Karpas-422 (cell line): ENCODE measurements at regions not wholly inside any gene's neighbourhood (a gene's known extent, or its start where the extent isn't known, plus 50 kb on each side); places are given as distances from the start of the nearest gene placed in this dataset.

Source experiments
- DNase-seq: peaks from one replicate; pipeline ENCODE4 v3.0.0-alpha.2; 2015
- H2AFZ ChIP-seq: fragments of 200-600 bp; sonication (generic); 2 replicates; pipeline ENCODE4 v1.6.1; 2014; ENCODE audit warnings: antibody characterized with exemption, low read length, mixed read lengths
- H3K27ac ChIP-seq: fragments of 200-600 bp; sonication (generic); 2 replicates; pipeline ENCODE4 v1.5.1; 2014; ENCODE audit warnings: mild to moderate bottlenecking, low read length, moderate library complexity
- H3K27me3 ChIP-seq: fragments of 200-600 bp; sonication (generic); 2 replicates; pipeline ENCODE4 v1.6.1; 2014; ENCODE audit warnings: low read length, mixed read lengths
- H3K36me3 ChIP-seq: fragments of 200-600 bp; sonication (generic); 2 replicates; pipeline ENCODE4 v1.6.1; 2014; ENCODE audit warnings: low read length, mixed read lengths; ENCODE audit not compliant: insufficient read depth
- H3K4me1 ChIP-seq: fragments of 200-600 bp; sonication (generic); 2 replicates; pipeline ENCODE4 v1.6.1; 2014; ENCODE audit warnings: mild to moderate bottlenecking, low read length, mixed read lengths
- H3K4me2 ChIP-seq: fragments of 200-600 bp; sonication (generic); 2 replicates; pipeline ENCODE4 v1.6.1; 2014; ENCODE audit warnings: low read length, low read depth, mild to moderate bottlenecking; ENCODE audit not compliant: poor library complexity, severe bottlenecking
- H3K4me3 ChIP-seq: fragments of 200-600 bp; sonication (generic); 2 replicates; pipeline ENCODE4 v1.5.1; 2014; ENCODE audit warnings: mild to moderate bottlenecking, antibody characterized with exemption, low read length, mixed read lengths
- H3K79me2 ChIP-seq: fragments of 200-600 bp; sonication (generic); 2 replicates; pipeline ENCODE4 v1.6.1; 2014; ENCODE audit warnings: mild to moderate bottlenecking, low read length, mixed read lengths
- H3K9ac ChIP-seq: fragments of 200-600 bp; sonication (generic); 2 replicates; pipeline ENCODE4 v1.6.0; 2014; ENCODE audit warnings: low read length
- H3K9me2 ChIP-seq: fragments of 200-600 bp; sonication (generic), shearing (Covaris generic); replicated peaks from 2 replicates; pipeline ENCODE4 v1.6.0; 2014; ENCODE audit warnings: mild to moderate bottlenecking, low read length, moderate library complexity; ENCODE audit not compliant: insufficient read depth
- H3K9me3 ChIP-seq: fragments of 300-700, 200-600 bp; sonication (generic); 2 replicates; pipeline ENCODE4 v1.6.1; 2014; ENCODE audit warnings: low read length, mixed read lengths
- H4K20me1 ChIP-seq: fragments of 200-600 bp; sonication (generic); 2 replicates; pipeline ENCODE4 v1.6.1; 2014; ENCODE audit warnings: mild to moderate bottlenecking, antibody characterized with exemption, low read length, low read depth; ENCODE audit not compliant: insufficient read depth

- Histone ChIP-seq H3K4me2 (no peak overlapping the region), H3K9ac (no peak overlapping the region), H3K4me1 (no peaks in the 10 kb centered on the region), H3K9me2 (no peaks in the 10 kb centered on the region), H3K27ac (no peak overlapping the region), H4K20me1 (no peaks in the 10 kb centered on the region), H2AFZ (no peak overlapping the region), H3K4me3 (no peak overlapping the region), H3K9me3 (no peaks in the 10 kb centered on the region), H3K36me3 (no peaks in the 10 kb centered on the region), H3K27me3 (peaks cover 2% of the 10 kb centered on the region; the same call in 1 of the 2 replicates), H3K79me2 (no peaks in the 10 kb centered on the region)
- no peak for DNase-seq
Observed at GRCh38 chr14:89065879-89066278, 241.4 kb downstream of the TTC8 start.

- no peak overlapping the region for H3K9ac ChIP-seq
- H3K79me2 ChIP-seq, result no peaks in the 10 kb centered on the region
- H3K27me3 ChIP-seq, result peaks cover 2% of the 10 kb centered on the region; the same call in 1 of the 2 replicates
- no peaks in the 10 kb centered on the region for H4K20me1 ChIP-seq
- no peak overlapping the region for H2AFZ ChIP-seq
- no peak overlapping the region for H3K27ac ChIP-seq
- no peaks in the 10 kb centered on the region for H3K9me3 ChIP-seq
- H3K4me2 ChIP-seq, result no peak overlapping the region
- no peak for DNase-seq
- H3K9me2 ChIP-seq, result no peaks in the 10 kb centered on the region
- no peak overlapping the region for H3K4me3 ChIP-seq
- H3K36me3 ChIP-seq, result no peaks in the 10 kb centered on the region
- no peaks in the 10 kb centered on the region for H3K4me1 ChIP-seq
Observed at GRCh38 chr14:89067293-89067972, 243.0 kb downstream of the TTC8 start.

DNA sequence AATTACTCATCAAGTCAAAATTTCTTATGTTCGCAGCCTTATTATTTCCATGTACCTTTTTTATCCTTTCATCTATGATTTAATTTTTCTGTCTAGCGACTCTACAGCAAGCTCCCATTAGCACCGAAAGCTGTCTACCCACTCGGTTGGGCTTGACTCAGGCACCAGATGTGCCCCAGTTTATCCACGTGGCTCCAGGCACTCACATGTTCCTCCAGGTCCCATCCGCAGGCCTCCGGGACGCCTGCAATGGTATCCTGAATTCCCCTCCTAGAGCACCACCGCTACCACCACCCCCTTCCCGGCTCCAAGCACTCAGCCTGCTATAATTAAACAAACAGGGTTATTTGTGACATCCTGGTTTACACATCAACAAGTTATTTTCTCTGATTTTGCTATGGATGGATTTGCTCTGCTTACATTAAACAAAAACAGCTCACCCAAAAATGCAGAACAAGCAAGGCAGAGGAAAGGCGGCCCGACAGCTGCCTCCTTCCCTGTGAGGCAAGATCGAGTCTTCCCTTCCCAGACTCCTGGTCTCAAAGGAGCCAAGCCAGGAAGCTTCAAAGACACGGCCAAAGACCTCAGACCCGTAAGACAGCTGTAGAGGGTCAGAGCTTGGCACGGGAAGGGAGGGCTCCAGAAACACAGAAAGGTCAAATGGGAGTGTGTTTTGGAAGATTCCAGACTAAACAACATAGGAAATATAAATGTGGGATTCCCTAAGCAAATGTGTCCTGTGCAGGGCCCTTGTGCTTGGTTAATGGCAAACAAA is 253.8 kb downstream of the TTC8 start:
- Histone ChIP-seq H3K4me1 (no peaks in the 10 kb centered on the region), H3K4me2 (no peak overlapping the region), H3K27ac (no peak overlapping the region), H3K27me3 (no peaks in the 10 kb centered on the region), H3K9me3 (no peaks in the 10 kb centered on the region), H3K4me3 (no peak overlapping the region), H4K20me1 (no peaks in the 10 kb centered on the region), H3K36me3 (no peaks in the 10 kb centered on the region), H2AFZ (no peak overlapping the region), H3K9ac (no peak overlapping the region), H3K79me2 (no peaks in the 10 kb centered on the region), H3K9me2 (no peaks in the 10 kb centered on the region)
- no peak for DNase-seq

DNA sequence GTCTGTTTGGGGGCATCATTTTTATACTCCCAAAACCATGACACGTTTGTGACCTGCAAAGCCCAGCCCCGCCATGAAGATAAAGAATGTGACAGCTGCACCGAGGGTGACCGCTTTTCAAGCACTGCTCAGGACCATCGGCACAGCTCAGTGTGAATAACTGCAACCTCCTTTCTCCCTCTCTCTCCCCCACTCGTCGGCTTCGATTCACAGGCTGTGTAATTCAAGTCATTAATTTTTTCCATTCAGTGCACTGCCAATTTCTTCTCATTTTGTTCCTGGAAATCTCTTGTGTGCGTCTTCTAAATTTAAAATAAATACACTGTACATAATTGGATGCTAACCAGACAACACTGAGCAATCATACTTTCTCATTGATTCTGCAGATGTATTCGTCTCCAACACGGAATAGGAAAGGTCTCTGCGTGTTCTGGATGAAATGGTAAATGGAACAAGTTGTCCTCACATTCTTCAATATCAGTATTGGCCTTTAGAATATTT is 260.8 kb downstream of the TTC8 start:
- no peak for DNase-seq
- Histone ChIP-seq H3K4me2 (no peak overlapping the region), H3K27me3 (no peaks in the 10 kb centered on the region), H3K36me3 (no peaks in the 10 kb centered on the region), H3K9me2 (no peaks in the 10 kb centered on the region), H3K79me2 (no peaks in the 10 kb centered on the region), H3K27ac (no peak overlapping the region), H3K9me3 (no peaks in the 10 kb centered on the region), H2AFZ (no peak overlapping the region), H3K4me1 (no peaks in the 10 kb centered on the region), H3K9ac (no peak overlapping the region), H3K4me3 (no peak overlapping the region), H4K20me1 (no peaks in the 10 kb centered on the region)

GRCh38 chr14:89085737-89086382 is 261.4 kb downstream of the TTC8 start:
- Histone ChIP-seq H3K4me1 (no peaks in the 10 kb centered on the region), H3K36me3 (no peaks in the 10 kb centered on the region), H3K27me3 (no peaks in the 10 kb centered on the region), H3K79me2 (no peaks in the 10 kb centered on the region), H3K9ac (no peak overlapping the region), H3K27ac (no peak overlapping the region), H3K9me2 (no peaks in the 10 kb centered on the region), H3K9me3 (no peaks in the 10 kb centered on the region), H3K4me3 (no peak overlapping the region), H3K4me2 (no peak overlapping the region), H2AFZ (no peak overlapping the region), H4K20me1 (no peaks in the 10 kb centered on the region)
- no peak for DNase-seq

GRCh38 chr14:89088530-89088929 is 264.1 kb downstream of the TTC8 start:
- no peak overlapping the region for H3K9ac ChIP-seq
- H3K36me3 ChIP-seq, result no peaks in the 10 kb centered on the region
- H4K20me1 ChIP-seq, result no peaks in the 10 kb centered on the region
- no peak overlapping the region for H3K27ac ChIP-seq
- H3K4me1 ChIP-seq, result no peaks in the 10 kb centered on the region
- no peak overlapping the region for H2AFZ ChIP-seq
- H3K4me2 ChIP-seq, result no peak overlapping the region
- no peaks in the 10 kb centered on the region for H3K9me3 ChIP-seq
- no peaks in the 10 kb centered on the region for H3K9me2 ChIP-seq
- no peak overlapping the region for H3K4me3 ChIP-seq
- H3K27me3 ChIP-seq, result no peaks in the 10 kb centered on the region
- H3K79me2 ChIP-seq, result no peaks in the 10 kb centered on the region
- no peak for DNase-seq

- H3K4me2 ChIP-seq, result no peak overlapping the region
- no peaks in the 10 kb centered on the region for H4K20me1 ChIP-seq
- no peaks in the 10 kb centered on the region for H3K36me3 ChIP-seq
- no peaks in the 10 kb centered on the region for H3K4me1 ChIP-seq
- H3K79me2 ChIP-seq, result no peaks in the 10 kb centered on the region
- H3K27me3 ChIP-seq, result no peaks in the 10 kb centered on the region
- no peak overlapping the region for H3K9ac ChIP-seq
- no peak overlapping the region for H3K27ac ChIP-seq
- no peak overlapping the region for H3K4me3 ChIP-seq
- H3K9me3 ChIP-seq, result no peaks in the 10 kb centered on the region
- no peak overlapping the region for H2AFZ ChIP-seq
- H3K9me2 ChIP-seq, result no peaks in the 10 kb centered on the region
- no peak for DNase-seq
Observed at GRCh38 chr14:89089330-89089729, 264.9 kb downstream of the TTC8 start.

GRCh38 chr14:89091781-89092180 is 267.3 kb downstream of the TTC8 start:
- Histone ChIP-seq H3K9me3 (no peaks in the 10 kb centered on the region), H3K4me2 (no peak overlapping the region), H2AFZ (no peak overlapping the region), H3K27me3 (no peaks in the 10 kb centered on the region; the same call in 1 of the 2 replicates), H3K9me2 (no peaks in the 10 kb centered on the region), H3K36me3 (no peaks in the 10 kb centered on the region), H3K9ac (no peak overlapping the region), H3K79me2 (no peaks in the 10 kb centered on the region), H4K20me1 (no peaks in the 10 kb centered on the region), H3K4me1 (no peaks in the 10 kb centered on the region), H3K27ac (no peak overlapping the region), H3K4me3 (no peak overlapping the region)
- no peak for DNase-seq
